Tibial nerve (tissue), 4 donors: ENCODE measurements at regions not wholly inside any gene's neighbourhood (a gene's known extent, or its start where the extent isn't known, plus 50 kb on each side); places are given as distances from the start of the nearest gene placed in this dataset.

Experiments
- CTCF ChIP-seq, 5 experiments: fragments of 200-600 bp in 3 of 5; fragments of 450-650 bp in 2 of 5; sonication (generic) in 3 of 5; IDR thresholded peaks; one replicate each; pipeline ENCODE4 v1.5.1; 2016 to 2019; ENCODE audit warnings: antibody characterized with exemption in 5 of 5, mild to moderate bottlenecking in 3 of 5, moderate library complexity in 2 of 5
- EP300 ChIP-seq, 2 donors: sonication (generic); formaldehyde crosslinking; IDR thresholded peaks; one replicate each; pipeline ENCODE4 v1.6.1; 2017; ENCODE audit warnings: antibody characterized with exemption in 2 of 2, mild to moderate bottlenecking in 1 of 2
- POLR2A ChIP-seq, 2 donors: fragments of 450-650 bp; IDR thresholded peaks; one replicate each; pipeline ENCODE4 v1.6.1; 2017; ENCODE audit warnings: antibody characterized with exemption in 2 of 2, mild to moderate bottlenecking in 2 of 2, moderate library complexity in 2 of 2

DNA sequence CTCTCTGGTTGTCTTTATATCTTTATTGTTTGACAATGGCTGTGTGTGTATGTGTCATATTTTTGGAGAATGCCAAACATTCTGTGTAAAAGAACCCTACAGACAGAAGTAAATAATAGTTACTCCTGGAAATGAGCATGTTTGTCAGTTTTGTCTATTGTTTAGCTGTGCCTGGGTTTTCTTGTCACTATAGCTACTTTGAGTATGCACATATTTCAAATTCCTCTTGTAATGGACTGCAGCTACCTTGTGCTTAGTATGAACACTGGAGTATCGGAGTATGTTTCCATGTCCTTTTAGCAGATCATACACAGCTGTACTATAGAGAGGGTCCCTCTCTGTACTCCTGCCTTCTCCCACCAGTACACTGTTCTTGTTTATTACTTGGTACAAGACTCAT lies 58.0 kb upstream of the DOCK10 start:
- TF ChIP-seq POLR2A (IDR thresholded peaks at IDR 0.05), result no peak
- no peak for TF ChIP-seq CTCF (IDR thresholded peaks at IDR 0.05)
- TF ChIP-seq EP300 (IDR thresholded peaks at IDR 0.05), result no peak
